Neural crest cell (in vitro differentiated cells): ENCODE measurements at regions not wholly inside any gene's neighbourhood (a gene's known extent, or its start where the extent isn't known, plus 50 kb on each side); places are given as distances from the start of the nearest gene placed in this dataset.

Experiments used
- DNase-seq: peaks from one replicate; pipeline ENCODE4 v3.0.0; 2021; ENCODE audit warnings: low read depth, mixed read lengths, low spot score
- H3K27ac Mint-ChIP-seq: one replicate; pipeline ENCODE4 v1.8.0; 2021; ENCODE audit warnings: mild to moderate bottlenecking, mixed read lengths; ENCODE audit not compliant: unreplicated experiment
- H3K27me3 Mint-ChIP-seq: 2 replicates; pipeline ENCODE4 v1.8.0; 2021; ENCODE audit warnings: low read depth, mild to moderate bottlenecking, mixed read lengths
- H3K36me3 Mint-ChIP-seq: 2 replicates; pipeline ENCODE4 v1.8.0; 2021; ENCODE audit warnings: low read depth, mild to moderate bottlenecking, mixed read lengths
- H3K4me1 Mint-ChIP-seq: 2 replicates; pipeline ENCODE4 v1.8.0; 2021; ENCODE audit warnings: mixed read lengths
- H3K4me3 Mint-ChIP-seq: one replicate; pipeline ENCODE4 v1.8.0; 2021; ENCODE audit warnings: mild to moderate bottlenecking, mixed read lengths
- H3K9me3 Mint-ChIP-seq: 2 replicates; pipeline ENCODE4 v1.8.0; 2021; ENCODE audit warnings: mixed read lengths
- TF ChIP-seq, protein P1 (sequence below): fragments of 200-600 bp; sonication (generic); conservative IDR thresholded peaks from 2 replicates; pipeline ENCODE4 v1.5.0; 2021; ENCODE audit warnings: antibody characterized with exemption, mild to moderate bottlenecking

DNA sequence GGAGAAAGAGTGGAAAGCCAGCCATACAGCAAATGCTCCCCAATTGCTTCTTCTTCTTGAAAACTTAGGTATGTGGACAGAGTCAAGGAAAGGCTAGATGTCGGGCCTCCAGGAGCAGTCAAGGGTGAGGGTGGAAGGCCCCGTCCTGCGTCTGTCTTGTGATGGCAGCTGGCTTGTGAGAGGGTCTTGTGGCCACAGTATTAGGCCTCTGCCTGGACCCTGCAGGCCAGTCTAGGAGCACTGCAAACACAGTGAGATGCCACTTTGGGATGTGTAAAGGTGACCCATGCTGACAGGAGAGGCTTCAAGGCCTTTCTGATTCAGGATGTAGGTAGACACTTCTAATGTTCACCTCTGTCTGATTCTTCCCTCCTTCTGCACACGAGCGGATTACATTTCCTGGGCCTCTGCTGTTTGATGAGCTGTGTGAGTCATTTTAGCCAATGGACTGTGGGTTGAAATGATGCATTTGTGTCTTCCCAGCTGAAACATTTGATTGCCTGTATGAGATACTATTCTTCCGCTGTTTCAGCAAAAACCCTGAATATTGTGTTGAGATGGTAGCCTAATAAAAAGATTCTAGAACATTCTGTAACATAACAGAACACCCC lies 135.4 kb downstream of the EMX2 start:
- H3K4me1 Mint-ChIP-seq = no peaks in the 10 kb centered on the region
- H3K27me3 Mint-ChIP-seq = no peaks in the 10 kb centered on the region

GRCh38 chr10:117680601-117681000 lies 138.1 kb downstream of the EMX2 start:
- TF ChIP-seq, protein P1, sequence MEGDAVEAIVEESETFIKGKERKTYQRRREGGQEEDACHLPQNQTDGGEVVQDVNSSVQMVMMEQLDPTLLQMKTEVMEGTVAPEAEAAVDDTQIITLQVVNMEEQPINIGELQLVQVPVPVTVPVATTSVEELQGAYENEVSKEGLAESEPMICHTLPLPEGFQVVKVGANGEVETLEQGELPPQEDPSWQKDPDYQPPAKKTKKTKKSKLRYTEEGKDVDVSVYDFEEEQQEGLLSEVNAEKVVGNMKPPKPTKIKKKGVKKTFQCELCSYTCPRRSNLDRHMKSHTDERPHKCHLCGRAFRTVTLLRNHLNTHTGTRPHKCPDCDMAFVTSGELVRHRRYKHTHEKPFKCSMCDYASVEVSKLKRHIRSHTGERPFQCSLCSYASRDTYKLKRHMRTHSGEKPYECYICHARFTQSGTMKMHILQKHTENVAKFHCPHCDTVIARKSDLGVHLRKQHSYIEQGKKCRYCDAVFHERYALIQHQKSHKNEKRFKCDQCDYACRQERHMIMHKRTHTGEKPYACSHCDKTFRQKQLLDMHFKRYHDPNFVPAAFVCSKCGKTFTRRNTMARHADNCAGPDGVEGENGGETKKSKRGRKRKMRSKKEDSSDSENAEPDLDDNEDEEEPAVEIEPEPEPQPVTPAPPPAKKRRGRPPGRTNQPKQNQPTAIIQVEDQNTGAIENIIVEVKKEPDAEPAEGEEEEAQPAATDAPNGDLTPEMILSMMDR = no peak
- Mint-ChIP-seq H3K27ac (no peak overlapping the region), H3K36me3 (no peaks in the 10 kb centered on the region), H3K27me3 (no peaks in the 10 kb centered on the region), H3K4me1 (no peaks in the 10 kb centered on the region), H3K9me3 (no peaks in the 10 kb centered on the region), H3K4me3 (no peak overlapping the region)
- DNase-seq = no peak

More for the DNA sequence above, 135.4 kb downstream of the EMX2 start:
- no peaks in the 10 kb centered on the region for H3K9me3 Mint-ChIP-seq
- no peak overlapping the region for H3K4me3 Mint-ChIP-seq
- H3K36me3 Mint-ChIP-seq = no peaks in the 10 kb centered on the region
- DNase-seq = no peak
- TF ChIP-seq, protein P1 = no peak
- no peak overlapping the region for H3K27ac Mint-ChIP-seq

DNA sequence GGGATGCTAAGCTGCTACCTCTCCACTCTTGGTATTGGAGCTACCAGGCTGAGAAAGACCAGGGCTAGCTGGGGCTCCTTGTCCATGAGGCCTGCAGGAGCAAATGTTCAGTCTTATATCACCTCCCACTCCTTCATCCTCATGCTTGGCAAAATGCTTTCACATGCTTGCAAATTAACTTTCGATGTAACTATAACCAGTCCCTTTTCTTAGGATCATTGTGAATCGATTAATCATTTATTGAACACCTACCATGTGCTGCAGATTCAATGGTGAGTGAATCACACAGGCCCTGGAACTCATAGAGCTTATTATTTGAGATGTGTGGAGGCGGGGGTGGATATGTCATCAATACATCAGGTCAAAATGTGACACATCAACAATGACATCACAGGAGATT lies 138.6 kb downstream of the EMX2 start:
- H3K4me3 Mint-ChIP-seq = no peak overlapping the region
- TF ChIP-seq, protein P1 = no peak
- DNase-seq = no peak
- no peak overlapping the region for H3K27ac Mint-ChIP-seq
- no peaks in the 10 kb centered on the region for H3K4me1 Mint-ChIP-seq
- H3K27me3 Mint-ChIP-seq = peaks cover 5% of the 10 kb centered on the region
- no peaks in the 10 kb centered on the region for H3K36me3 Mint-ChIP-seq
- H3K9me3 Mint-ChIP-seq = no peaks in the 10 kb centered on the region

- H3K4me3 Mint-ChIP-seq = no peak overlapping the region
- no peak for DNase-seq
- H3K4me1 Mint-ChIP-seq = peaks cover under 1% of the 10 kb centered on the region
- H3K27ac Mint-ChIP-seq = no peak overlapping the region
- TF ChIP-seq, protein P1 = no peak
- H3K36me3 Mint-ChIP-seq = no peaks in the 10 kb centered on the region
- peaks cover 6% of the 10 kb centered on the region for H3K27me3 Mint-ChIP-seq
- no peaks in the 10 kb centered on the region for H3K9me3 Mint-ChIP-seq
Observed at GRCh38 chr10:117684046-117684610, 141.6 kb downstream of the EMX2 start.

GRCh38 chr10:117684672-117685211 lies 142.2 kb downstream of the EMX2 start:
- no peaks in the 10 kb centered on the region for H3K36me3 Mint-ChIP-seq
- no peak for DNase-seq
- H3K27me3 Mint-ChIP-seq = peaks cover 6% of the 10 kb centered on the region
- no peaks in the 10 kb centered on the region for H3K9me3 Mint-ChIP-seq
- peaks cover 7% of the 10 kb centered on the region for H3K4me1 Mint-ChIP-seq
- no peak overlapping the region for H3K27ac Mint-ChIP-seq
- TF ChIP-seq, protein P1 = no peak
- H3K4me3 Mint-ChIP-seq = no peak overlapping the region
